ENCODE measurements at regions not wholly inside any gene's neighbourhood (a gene's known extent, or its start where the extent isn't known, plus 50 kb on each side); places are given as distances from the start of the nearest gene placed in this dataset.
"Not testable (repeated sequence)": the region's sequence is repeated elsewhere in the genome, so short reads cannot be mapped to it uniquely, and the experiment has no call there.

GRCh38 chrX:115840729-115841409 is 279.9 kb downstream of the PLS3 start:
- not testable (repeated sequence) for DNase-seq

- not testable (repeated sequence) for DNase-seq
Measured at GRCh38 chrX:115850986-115851385, 290.0 kb downstream of the PLS3 start.

- DNase-seq = not testable (repeated sequence)
Measured at GRCh38 chrX:115853260-115853659, 292.3 kb downstream of the PLS3 start.

GRCh38 chrX:115881170-115881569 is 289.4 kb upstream of the AGTR2 start:
- not testable (repeated sequence) for DNase-seq

- DNase-seq = not testable (repeated sequence)
Measured at GRCh38 chrX:115884121-115884520, 286.4 kb upstream of the AGTR2 start.

GRCh38 chrX:115888041-115888440 is 282.5 kb upstream of the AGTR2 start:
- not testable (repeated sequence) for DNase-seq

- not testable (repeated sequence) for DNase-seq
Measured at GRCh38 chrX:115888519-115888918, 282.0 kb upstream of the AGTR2 start.

GRCh38 chrX:115889121-115889890 is 281.2 kb upstream of the AGTR2 start:
- DNase-seq = no peak

GRCh38 chrX:115892056-115892708 is 278.4 kb upstream of the AGTR2 start:
- no peak for DNase-seq

GRCh38 chrX:115892787-115893671 is 277.5 kb upstream of the AGTR2 start:
- peak; percentile 17 for DNase-seq

- no peak for DNase-seq
Measured at GRCh38 chrX:115894087-115894486, 276.5 kb upstream of the AGTR2 start.

GRCh38 chrX:115895678-115896329 is 274.7 kb upstream of the AGTR2 start:
- no peak for DNase-seq

- DNase-seq = no peak
Measured at GRCh38 chrX:115896362-115896761, 274.2 kb upstream of the AGTR2 start.

GRCh38 chrX:115897956-115898355 is 272.6 kb upstream of the AGTR2 start:
- no peak for DNase-seq

- DNase-seq = peak; percentile 11
Measured at GRCh38 chrX:115898382-115899001, 272.1 kb upstream of the AGTR2 start.

GRCh38 chrX:115900425-115900824 is 270.1 kb upstream of the AGTR2 start:
- no peak for DNase-seq

GRCh38 chrX:115901241-115901640 is 269.3 kb upstream of the AGTR2 start:
- DNase-seq = no peak

- no peak for DNase-seq
Measured at GRCh38 chrX:115902995-115903394, 267.5 kb upstream of the AGTR2 start.

- no peak for DNase-seq
Measured at GRCh38 chrX:115906276-115906675, 264.3 kb upstream of the AGTR2 start.

GRCh38 chrX:115906881-115907280 is 263.7 kb upstream of the AGTR2 start:
- no peak for DNase-seq

GRCh38 chrX:115909017-115909416 is 261.5 kb upstream of the AGTR2 start:
- no peak for DNase-seq
